BLaER1 treated with 17β-estradiol and CSF1 and Interleukin-3, amounts not matched to agents 10 nM and 100 nM (cell line): ENCODE measurements at regions not wholly inside any gene's neighbourhood (a gene's known extent, or its start where the extent isn't known, plus 50 kb on each side); places are given as distances from the start of the nearest gene placed in this dataset.

ENCODE experiments used
- H3K27ac ChIP-seq, 11 experiments: shearing (Covaris generic); formaldehyde crosslinking; 2 replicates each; pipeline ENCODE4 v1.8.1; 2022
- H3K27me3 ChIP-seq, 11 experiments: shearing (Covaris generic); formaldehyde crosslinking; 2 replicates each; pipeline ENCODE4 v1.8.1; 2022
- H3K36me3 ChIP-seq, 11 experiments: shearing (Covaris generic); formaldehyde crosslinking; 2 replicates each; pipeline ENCODE4 v1.8.1; 2022
- H3K4me1 ChIP-seq, 10 experiments: shearing (Covaris generic); formaldehyde crosslinking; 2 replicates each; pipeline ENCODE4 v1.8.1; 2022
- H3K4me2 ChIP-seq, 11 experiments: shearing (Covaris generic); formaldehyde crosslinking; 2 replicates each; pipeline ENCODE4 v1.8.1; 2022
- H3K4me3 ChIP-seq, 10 experiments: shearing (Covaris generic); formaldehyde crosslinking; 2 replicates each; pipeline ENCODE4 v1.8.1; 2022
- H3K9ac ChIP-seq, 11 experiments: shearing (Covaris generic); formaldehyde crosslinking; 2 replicates each; pipeline ENCODE4 v1.8.1; 2022
- H3K9me3 ChIP-seq, 11 experiments: shearing (Covaris generic); formaldehyde crosslinking; replicated peaks in 1 of 11; 2 replicates each; pipeline ENCODE4 v1.8.1; 2022
- H4K20me1 ChIP-seq, 11 experiments: shearing (Covaris generic); formaldehyde crosslinking; 2 replicates each; pipeline ENCODE4 v1.8.1; 2022
- Cebpa-rat ChIP-seq, 11 experiments: shearing (Covaris generic); IDR thresholded peaks; 2 replicates each; pipeline ENCODE4 v1.8.1; 2022

DNA sequence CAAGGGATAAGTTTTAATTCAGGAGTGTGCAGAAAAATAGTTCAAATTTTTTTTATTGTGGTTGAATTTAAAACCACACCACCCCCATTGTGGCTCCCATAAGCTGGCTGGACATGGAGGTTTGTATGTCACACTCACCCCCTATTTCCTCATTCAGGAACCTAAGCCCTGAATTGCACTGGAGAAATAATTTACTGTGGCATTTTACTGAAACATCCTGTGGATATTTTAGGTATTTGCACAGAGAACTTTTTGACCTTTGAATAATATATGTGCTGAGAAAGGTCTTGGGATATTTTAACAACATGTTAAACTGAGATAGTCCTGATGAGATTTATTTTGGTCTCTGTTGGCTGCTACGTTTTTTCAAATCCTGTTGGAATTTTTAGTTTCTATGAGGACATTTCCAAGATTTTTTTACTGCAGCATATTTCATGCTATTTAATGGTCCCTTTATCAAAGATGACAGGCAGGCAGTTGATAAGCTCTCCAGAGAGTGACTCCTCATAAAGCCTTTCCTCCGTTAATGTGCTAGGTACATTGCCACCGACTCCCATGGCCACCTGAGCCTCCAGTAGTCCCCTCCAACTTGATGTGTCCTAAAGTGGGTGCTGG lies 51.2 kb upstream of the PALM2AKAP2 start:
- TF ChIP-seq Cebpa-rat (IDR thresholded peaks at IDR 0.05), result no peak
- H3K9ac ChIP-seq, result no peak overlapping the region

DNA sequence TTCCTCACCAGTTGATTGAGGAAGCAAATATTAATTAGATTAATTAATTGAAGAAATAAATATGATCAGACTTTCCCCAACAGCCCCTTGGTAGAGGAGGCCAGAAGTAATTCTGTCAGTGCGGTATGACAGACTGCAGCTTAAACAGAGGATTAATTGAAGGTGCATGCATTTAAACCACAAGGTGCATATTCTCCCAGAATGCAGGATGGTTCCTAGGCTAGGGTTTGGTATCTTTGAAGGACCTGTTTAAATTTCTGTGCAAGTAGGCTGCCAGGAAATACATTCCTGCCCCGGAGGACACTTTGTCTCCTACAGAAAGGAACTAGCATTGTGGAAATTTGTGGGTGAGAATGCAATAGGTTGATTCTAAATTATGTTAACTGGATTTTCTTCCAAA lies 50.5 kb upstream of the PALM2AKAP2 start:
- H3K4me3 ChIP-seq, result no peak overlapping the region
- no peaks in the 10 kb centered on the region for H3K27me3 ChIP-seq
- H3K4me2 ChIP-seq, result no peak overlapping the region
- peaks cover 0 to 17% (median 0%) of the 10 kb centered on the region in 11 experiments; a peak in 5 of 22 replicates for H3K9me3 ChIP-seq
- H3K9ac ChIP-seq, result no peak overlapping the region
- no peak for TF ChIP-seq Cebpa-rat (IDR thresholded peaks at IDR 0.05)
- H3K27ac ChIP-seq, result no peak overlapping the region
- H3K36me3 ChIP-seq, result no peaks in the 10 kb centered on the region
- H3K4me1 ChIP-seq, result peaks cover 0 to 19% (median 12%) of the 10 kb centered on the region in 10 experiments; a peak in 14 of 20 replicates
- H4K20me1 ChIP-seq, result no peaks in the 10 kb centered on the region

More for the DNA sequence above, 51.2 kb upstream of the PALM2AKAP2 start:
- peaks cover 0 to 14% (median 0%) of the 10 kb centered on the region in 11 experiments; a peak in 5 of 22 replicates for H3K9me3 ChIP-seq
- no peak overlapping the region for H3K4me3 ChIP-seq
- H4K20me1 ChIP-seq, result no peaks in the 10 kb centered on the region
- H3K4me2 ChIP-seq, result no peak overlapping the region
- no peak overlapping the region for H3K27ac ChIP-seq
- H3K4me1 ChIP-seq, result peaks cover 0 to 12% (median 8%) of the 10 kb centered on the region in 10 experiments; a peak in 14 of 20 replicates
- no peaks in the 10 kb centered on the region for H3K27me3 ChIP-seq
- no peaks in the 10 kb centered on the region for H3K36me3 ChIP-seq
